Mesodermal cell (in vitro differentiated cells): ENCODE measurements at regions not wholly inside any gene's neighbourhood (a gene's known extent, or its start where the extent isn't known, plus 50 kb on each side); places are given as distances from the start of the nearest gene placed in this dataset.

Source experiments
- H3K27ac ChIP-seq: 2 replicates; pipeline ENCODE4 v1.7.0; 2013; ENCODE audit warnings: mild to moderate bottlenecking, low read depth, low read length, moderate library complexity; ENCODE audit not compliant: severe bottlenecking
- H3K36me3 ChIP-seq: 2 replicates; pipeline ENCODE4 v1.7.1; 2013; ENCODE audit warnings: mild to moderate bottlenecking, low read length, moderate library complexity; ENCODE audit not compliant: control insufficient read depth, insufficient read depth
- H3K4me1 ChIP-seq: one replicate; pipeline ENCODE4 v1.7.1; 2013; ENCODE audit warnings: mild to moderate bottlenecking, low read length; ENCODE audit not compliant: insufficient read depth, control insufficient read depth, poor library complexity, severe bottlenecking
- H3K4me3 ChIP-seq: 2 replicates; pipeline ENCODE4 v1.7.0; 2013; ENCODE audit warnings: low read length, control low read depth, mild to moderate bottlenecking; ENCODE audit not compliant: insufficient read depth, poor library complexity, severe bottlenecking; ENCODE audit errors: extremely low read depth
- H3K9me3 ChIP-seq: 2 replicates; pipeline ENCODE4 v1.7.1; 2013; ENCODE audit warnings: mild to moderate bottlenecking, low read length, moderate library complexity; ENCODE audit not compliant: control insufficient read depth
- WGBS, 2 experiments: methylation state at CpG; one replicate each; pipeline ENCODE4 v1.1.5; 2013; ENCODE audit warnings: missing lambda C conversion rate in 2 of 2; ENCODE audit not compliant: insufficient coverage in 2 of 2; 5-methylcytosine and 5-hydroxymethylcytosine counted together

GRCh38 chr9:89781838-89782540, 177.2 kb downstream of the GADD45G start:
- Histone ChIP-seq H3K27ac (no peak overlapping the region), H3K9me3 (no peaks in the 10 kb centered on the region), H3K4me1 (peaks cover 6% of the 10 kb centered on the region), H3K4me3 (no peak overlapping the region), H3K36me3 (no peaks in the 10 kb centered on the region)
- 86 to 100% methylated on average over 3 of the region's 5 CpGs for WGBS, 2 experiments

- no peak overlapping the region for H3K27ac ChIP-seq
- WGBS, 2 experiments = 90 to 100% methylated on average over 1 of the region's 1 CpG
- no peaks in the 10 kb centered on the region for H3K36me3 ChIP-seq
- peaks cover 5% of the 10 kb centered on the region for H3K4me1 ChIP-seq
- no peaks in the 10 kb centered on the region for H3K9me3 ChIP-seq
- H3K4me3 ChIP-seq = no peak overlapping the region
Observed at GRCh38 chr9:89786655-89787054, 181.8 kb downstream of the GADD45G start.

- Histone ChIP-seq H3K9me3 (no peaks in the 10 kb centered on the region), H3K4me1 (no peaks in the 10 kb centered on the region), H3K36me3 (no peaks in the 10 kb centered on the region), H3K27ac (no peak overlapping the region), H3K4me3 (no peak overlapping the region)
Observed at GRCh38 chr9:89787595-89787994, 182.8 kb downstream of the GADD45G start.

- Histone ChIP-seq H3K4me3 (no peak overlapping the region), H3K36me3 (no peaks in the 10 kb centered on the region), H3K4me1 (no peaks in the 10 kb centered on the region), H3K9me3 (no peaks in the 10 kb centered on the region), H3K27ac (no peak overlapping the region)
Observed at GRCh38 chr9:89788434-89788833, 183.6 kb downstream of the GADD45G start.

GRCh38 chr9:89789922-89790510, 185.2 kb downstream of the GADD45G start:
- Histone ChIP-seq H3K4me3 (no peak overlapping the region), H3K9me3 (no peaks in the 10 kb centered on the region), H3K4me1 (no peaks in the 10 kb centered on the region), H3K36me3 (no peaks in the 10 kb centered on the region), H3K27ac (no peak overlapping the region)
- 90 to 97% methylated on average over 6 to 7 of the region's 8 CpGs for WGBS, 2 experiments

DNA sequence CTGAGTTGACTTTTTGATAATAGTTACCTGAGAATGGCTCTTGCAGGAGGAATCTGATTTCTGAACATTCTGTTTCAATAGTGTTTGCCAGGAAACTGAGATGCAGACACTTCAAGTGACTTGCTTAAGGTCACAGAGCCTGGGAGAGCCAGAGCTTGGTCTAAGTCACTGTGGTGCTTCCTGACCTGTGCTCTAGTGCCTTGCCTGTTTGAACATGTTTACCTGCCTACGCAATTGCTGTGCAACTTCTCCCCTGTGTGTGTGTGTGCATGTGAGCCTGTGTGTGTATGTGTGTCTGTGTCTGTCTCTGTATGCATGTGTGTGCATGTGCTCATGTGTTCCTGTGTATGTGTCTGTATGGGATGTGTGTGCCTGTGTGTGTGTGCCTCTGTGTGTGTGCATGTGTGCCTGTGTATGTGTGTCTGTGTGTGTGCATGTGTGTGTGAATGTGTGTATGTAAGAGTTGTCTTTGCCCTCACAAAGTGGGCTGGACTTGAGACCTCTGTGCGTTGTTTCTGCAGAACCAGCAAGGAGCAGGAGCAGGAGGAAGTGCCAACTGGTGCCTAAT, 185.8 kb downstream of the GADD45G start:
- 88 to 100% methylated on average over 2 of the region's 2 CpGs for WGBS, 2 experiments
- H3K4me3 ChIP-seq = no peak overlapping the region

GRCh38 chr9:89791754-89792153, 186.9 kb downstream of the GADD45G start:
- no peaks in the 10 kb centered on the region for H3K36me3 ChIP-seq
- WGBS, 2 experiments = 75 to 83% methylated on average over 6 to 8 of the region's 8 CpGs
- no peak overlapping the region for H3K27ac ChIP-seq
- H3K4me1 ChIP-seq = no peaks in the 10 kb centered on the region
- no peaks in the 10 kb centered on the region for H3K9me3 ChIP-seq
- H3K4me3 ChIP-seq = no peak overlapping the region

More for the DNA sequence above, 185.8 kb downstream of the GADD45G start:
- H3K4me1 ChIP-seq = no peaks in the 10 kb centered on the region
- no peaks in the 10 kb centered on the region for H3K36me3 ChIP-seq
- H3K9me3 ChIP-seq = no peaks in the 10 kb centered on the region
- H3K27ac ChIP-seq = no peak overlapping the region

- H3K9me3 ChIP-seq = no peaks in the 10 kb centered on the region
- WGBS, 2 experiments = 79 to 83% methylated on average over 11 to 12 of the region's 12 CpGs
- no peaks in the 10 kb centered on the region for H3K4me1 ChIP-seq
- no peak overlapping the region for H3K27ac ChIP-seq
- H3K36me3 ChIP-seq = no peaks in the 10 kb centered on the region
- no peak overlapping the region for H3K4me3 ChIP-seq
Observed at GRCh38 chr9:89792189-89793123, 187.6 kb downstream of the GADD45G start.

GRCh38 chr9:89793124-89793495, 188.3 kb downstream of the GADD45G start:
- H3K9me3 ChIP-seq = no peaks in the 10 kb centered on the region
- H3K4me1 ChIP-seq = no peaks in the 10 kb centered on the region
- no peak overlapping the region for H3K27ac ChIP-seq
- no peaks in the 10 kb centered on the region for H3K36me3 ChIP-seq
- 89% methylated on average over 3 of the region's 5 CpGs; no CpG with 5 or more reads in 1 of the 2 experiments for WGBS, 2 experiments
- no peak overlapping the region for H3K4me3 ChIP-seq

GRCh38 chr9:89793551-89793950, 188.7 kb downstream of the GADD45G start:
- WGBS, 2 experiments = 97 to 99% methylated on average over 5 to 6 of the region's 7 CpGs
- H3K4me3 ChIP-seq = no peak overlapping the region
- no peaks in the 10 kb centered on the region for H3K4me1 ChIP-seq

More at GRCh38 chr9:89793551-89793950, 188.7 kb downstream of the GADD45G start:
- Histone ChIP-seq H3K36me3 (no peaks in the 10 kb centered on the region), H3K9me3 (no peaks in the 10 kb centered on the region), H3K27ac (no peak overlapping the region)
